Peyer's patch (tissue), 4 donors: ENCODE measurements at regions not wholly inside any gene's neighbourhood (a gene's known extent, or its start where the extent isn't known, plus 50 kb on each side); places are given as distances from the start of the nearest gene placed in this dataset.

ENCODE experiments used
- CTCF ChIP-seq, 6 experiments: fragments of 450-650 bp in 4 of 6; fragments of 200-600 bp in 2 of 6; sonication (generic) in 1 of 6; IDR thresholded peaks; one replicate each; pipeline ENCODE4 v1.5.1; 2017 to 2019; ENCODE audit warnings: antibody characterized with exemption in 6 of 6, mild to moderate bottlenecking in 3 of 6, moderate library complexity in 1 of 6
- POLR2A ChIP-seq, 2 donors: fragments of 450-650 bp; IDR thresholded peaks; one replicate each; pipeline ENCODE4 v1.5.1; 2017; ENCODE audit warnings: antibody characterized with exemption in 2 of 2, mild to moderate bottlenecking in 2 of 2, moderate library complexity in 2 of 2

DNA sequence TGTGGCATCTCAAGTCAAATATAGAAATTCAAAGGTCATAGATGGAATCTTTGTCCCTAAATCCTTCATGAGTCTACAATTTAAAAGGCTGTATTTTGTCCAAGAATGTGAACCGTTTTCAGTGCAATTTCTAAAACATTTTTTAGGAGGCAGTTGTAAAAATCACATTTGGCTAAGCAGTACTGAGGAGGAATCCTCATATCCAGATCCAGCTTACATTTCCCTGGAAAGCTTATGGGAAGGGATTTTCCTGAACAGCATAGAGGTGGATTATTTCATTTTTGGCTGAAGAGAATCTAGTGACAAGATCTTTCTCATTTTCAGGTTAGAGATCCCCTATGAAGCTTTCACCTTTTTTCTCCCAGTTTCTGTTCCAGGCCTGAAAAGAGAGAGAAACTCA, 178.4 kb downstream of the POLR2M start:
- TF ChIP-seq CTCF (IDR thresholded peaks at IDR 0.05) (no peak), POLR2A (IDR thresholded peaks at IDR 0.05) (no peak)
